HG03280 (cell line): ENCODE measurements at regions not wholly inside any gene's neighbourhood (a gene's known extent, or its start where the extent isn't known, plus 50 kb on each side); places are given as distances from the start of the nearest gene placed in this dataset.
"Not testable (repeated sequence)": the region's sequence is repeated elsewhere in the genome, so short reads cannot be mapped to it uniquely, and the experiment has no call there.

ENCODE experiments used
- ATAC-seq: cut with Tn5 transposase; IDR thresholded peaks from one replicate; pipeline ENCODE4 v1.9.1; 2021; ENCODE audit warnings: mild to moderate bottlenecking, moderate library complexity; ENCODE audit not compliant: unreplicated experiment

GRCh38 chr13:65336087-65336749 is 1893.9 kb downstream of the PCDH9 start:
- no peak for ATAC-seq

GRCh38 chr13:65330691-65331090 is 1899.4 kb downstream of the PCDH9 start:
- no peak for ATAC-seq

- ATAC-seq, result no peak
These were observed 1899.8 kb downstream of the PCDH9 start for GRCh38 chr13:65330287-65330686.

GRCh38 chr13:65323192-65323591 is 1906.9 kb downstream of the PCDH9 start:
- not testable (repeated sequence) for ATAC-seq

- ATAC-seq, result not testable (repeated sequence)
These were observed 1908.7 kb downstream of the PCDH9 start for GRCh38 chr13:65321423-65321822.

- no peak for ATAC-seq
These were observed 1916.1 kb downstream of the PCDH9 start for GRCh38 chr13:65314008-65314407.

GRCh38 chr13:65310663-65311328 is 1919.3 kb downstream of the PCDH9 start:
- no peak for ATAC-seq

- no peak for ATAC-seq
These were observed 1920.2 kb downstream of the PCDH9 start for GRCh38 chr13:65309906-65310305.

GRCh38 chr13:65308729-65309128 is 1921.4 kb downstream of the PCDH9 start:
- ATAC-seq, result not testable (repeated sequence)

GRCh38 chr13:65307056-65307455 is 1923.1 kb downstream of the PCDH9 start:
- no peak for ATAC-seq

GRCh38 chr13:65302691-65303090 is 1927.4 kb downstream of the PCDH9 start:
- ATAC-seq, result no peak

GRCh38 chr13:65301506-65301905 is 1928.6 kb downstream of the PCDH9 start:
- no peak for ATAC-seq

- no peak for ATAC-seq
These were observed 1929.9 kb downstream of the PCDH9 start for GRCh38 chr13:65300220-65300619.

- ATAC-seq, result no peak
These were observed 1936.5 kb downstream of the PCDH9 start for GRCh38 chr13:65293530-65294198.

GRCh38 chr13:65292488-65292901 is 1937.6 kb downstream of the PCDH9 start:
- ATAC-seq, result no peak

GRCh38 chr13:65287405-65287804 is 1942.7 kb downstream of the PCDH9 start:
- no peak for ATAC-seq

- ATAC-seq, result no peak
These were observed 1954.1 kb downstream of the PCDH9 start for GRCh38 chr13:65275838-65276630.

- ATAC-seq, result no peak
These were observed 1955.0 kb downstream of the PCDH9 start for GRCh38 chr13:65275108-65275507.

- not testable (repeated sequence) for ATAC-seq
These were observed 1956.2 kb downstream of the PCDH9 start for GRCh38 chr13:65273811-65274420.

- ATAC-seq, result no peak
These were observed 1962.1 kb downstream of the PCDH9 start for GRCh38 chr13:65268009-65268408.

GRCh38 chr13:65265988-65266387 is 1964.1 kb downstream of the PCDH9 start:
- no peak for ATAC-seq
